ENCODE measurements at regions not wholly inside any gene's neighbourhood (a gene's known extent, or its start where the extent isn't known, plus 50 kb on each side); places are given as distances from the start of the nearest gene placed in this dataset.
"Not testable (repeated sequence)": the region's sequence is repeated elsewhere in the genome, so short reads cannot be mapped to it uniquely, and the experiment has no call there.

DNA sequence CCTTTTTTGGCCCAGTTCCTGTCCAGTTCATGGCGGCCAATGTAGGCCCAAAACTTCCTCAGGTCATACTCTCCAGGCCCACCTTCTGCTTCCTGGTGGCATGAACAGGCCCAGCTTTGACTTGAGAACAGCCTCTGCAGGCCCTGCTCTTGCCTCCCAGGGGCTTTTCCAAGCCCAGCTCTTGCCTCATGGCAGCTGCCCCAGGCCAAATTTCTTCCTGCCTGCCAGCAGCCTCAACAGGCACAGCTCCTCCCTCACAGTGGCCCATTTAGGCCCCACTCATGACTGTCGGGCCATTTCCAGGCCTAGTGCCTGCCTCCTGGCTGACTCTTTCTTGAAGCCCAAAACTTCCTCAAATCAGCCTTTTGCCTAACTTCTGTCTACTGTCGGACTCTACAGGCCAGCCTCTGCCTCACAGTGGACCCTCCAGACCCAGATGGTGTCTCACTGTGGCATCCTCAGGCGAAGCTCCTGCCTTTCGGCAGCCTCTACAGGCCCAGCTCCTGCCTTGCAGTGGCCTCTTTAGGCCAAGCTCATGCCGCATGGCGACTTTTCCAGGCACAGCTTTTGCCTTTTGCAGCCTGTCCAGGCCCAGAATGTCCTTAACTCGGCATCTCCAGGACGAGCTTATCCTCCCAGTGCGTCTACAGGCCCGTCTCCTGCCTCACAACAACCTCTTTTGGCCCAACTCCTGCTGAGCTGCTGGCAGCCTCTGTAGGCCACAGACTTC, 53.7 kb upstream of the METTL14 start:
- TF ChIP-seq, protein P1, sequence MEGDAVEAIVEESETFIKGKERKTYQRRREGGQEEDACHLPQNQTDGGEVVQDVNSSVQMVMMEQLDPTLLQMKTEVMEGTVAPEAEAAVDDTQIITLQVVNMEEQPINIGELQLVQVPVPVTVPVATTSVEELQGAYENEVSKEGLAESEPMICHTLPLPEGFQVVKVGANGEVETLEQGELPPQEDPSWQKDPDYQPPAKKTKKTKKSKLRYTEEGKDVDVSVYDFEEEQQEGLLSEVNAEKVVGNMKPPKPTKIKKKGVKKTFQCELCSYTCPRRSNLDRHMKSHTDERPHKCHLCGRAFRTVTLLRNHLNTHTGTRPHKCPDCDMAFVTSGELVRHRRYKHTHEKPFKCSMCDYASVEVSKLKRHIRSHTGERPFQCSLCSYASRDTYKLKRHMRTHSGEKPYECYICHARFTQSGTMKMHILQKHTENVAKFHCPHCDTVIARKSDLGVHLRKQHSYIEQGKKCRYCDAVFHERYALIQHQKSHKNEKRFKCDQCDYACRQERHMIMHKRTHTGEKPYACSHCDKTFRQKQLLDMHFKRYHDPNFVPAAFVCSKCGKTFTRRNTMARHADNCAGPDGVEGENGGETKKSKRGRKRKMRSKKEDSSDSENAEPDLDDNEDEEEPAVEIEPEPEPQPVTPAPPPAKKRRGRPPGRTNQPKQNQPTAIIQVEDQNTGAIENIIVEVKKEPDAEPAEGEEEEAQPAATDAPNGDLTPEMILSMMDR (conservative IDR thresholded peaks at IDR 0.05; ENCODE audit: low read depth in 2 of 2) = not testable (repeated sequence)
- TF ChIP-seq STAT1 (IDR thresholded peaks at IDR 0.05; ENCODE audit: unreplicated experiment); EZH2 (IDR thresholded peaks at IDR 0.05; ENCODE audit: low read depth, unreplicated experiment); POLR2AphosphoS5 (IDR thresholded peaks at IDR 0.05; ENCODE audit: low read depth); EZH2phosphoT487 (IDR thresholded peaks at IDR 0.05; ENCODE audit: unreplicated experiment); CREB1 (CRISPR knock-in tag; IDR thresholded peaks at IDR 0.05; ENCODE audit: low read depth): not testable (repeated sequence)
- TF ChIP-seq, protein P2, sequence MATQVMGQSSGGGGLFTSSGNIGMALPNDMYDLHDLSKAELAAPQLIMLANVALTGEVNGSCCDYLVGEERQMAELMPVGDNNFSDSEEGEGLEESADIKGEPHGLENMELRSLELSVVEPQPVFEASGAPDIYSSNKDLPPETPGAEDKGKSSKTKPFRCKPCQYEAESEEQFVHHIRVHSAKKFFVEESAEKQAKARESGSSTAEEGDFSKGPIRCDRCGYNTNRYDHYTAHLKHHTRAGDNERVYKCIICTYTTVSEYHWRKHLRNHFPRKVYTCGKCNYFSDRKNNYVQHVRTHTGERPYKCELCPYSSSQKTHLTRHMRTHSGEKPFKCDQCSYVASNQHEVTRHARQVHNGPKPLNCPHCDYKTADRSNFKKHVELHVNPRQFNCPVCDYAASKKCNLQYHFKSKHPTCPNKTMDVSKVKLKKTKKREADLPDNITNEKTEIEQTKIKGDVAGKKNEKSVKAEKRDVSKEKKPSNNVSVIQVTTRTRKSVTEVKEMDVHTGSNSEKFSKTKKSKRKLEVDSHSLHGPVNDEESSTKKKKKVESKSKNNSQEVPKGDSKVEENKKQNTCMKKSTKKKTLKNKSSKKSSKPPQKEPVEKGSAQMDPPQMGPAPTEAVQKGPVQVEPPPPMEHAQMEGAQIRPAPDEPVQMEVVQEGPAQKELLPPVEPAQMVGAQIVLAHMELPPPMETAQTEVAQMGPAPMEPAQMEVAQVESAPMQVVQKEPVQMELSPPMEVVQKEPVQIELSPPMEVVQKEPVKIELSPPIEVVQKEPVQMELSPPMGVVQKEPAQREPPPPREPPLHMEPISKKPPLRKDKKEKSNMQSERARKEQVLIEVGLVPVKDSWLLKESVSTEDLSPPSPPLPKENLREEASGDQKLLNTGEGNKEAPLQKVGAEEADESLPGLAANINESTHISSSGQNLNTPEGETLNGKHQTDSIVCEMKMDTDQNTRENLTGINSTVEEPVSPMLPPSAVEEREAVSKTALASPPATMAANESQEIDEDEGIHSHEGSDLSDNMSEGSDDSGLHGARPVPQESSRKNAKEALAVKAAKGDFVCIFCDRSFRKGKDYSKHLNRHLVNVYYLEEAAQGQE (IDR thresholded peaks at IDR 0.05; ENCODE audit: unreplicated experiment) = not testable (repeated sequence)
- TF ChIP-seq, protein P3, sequence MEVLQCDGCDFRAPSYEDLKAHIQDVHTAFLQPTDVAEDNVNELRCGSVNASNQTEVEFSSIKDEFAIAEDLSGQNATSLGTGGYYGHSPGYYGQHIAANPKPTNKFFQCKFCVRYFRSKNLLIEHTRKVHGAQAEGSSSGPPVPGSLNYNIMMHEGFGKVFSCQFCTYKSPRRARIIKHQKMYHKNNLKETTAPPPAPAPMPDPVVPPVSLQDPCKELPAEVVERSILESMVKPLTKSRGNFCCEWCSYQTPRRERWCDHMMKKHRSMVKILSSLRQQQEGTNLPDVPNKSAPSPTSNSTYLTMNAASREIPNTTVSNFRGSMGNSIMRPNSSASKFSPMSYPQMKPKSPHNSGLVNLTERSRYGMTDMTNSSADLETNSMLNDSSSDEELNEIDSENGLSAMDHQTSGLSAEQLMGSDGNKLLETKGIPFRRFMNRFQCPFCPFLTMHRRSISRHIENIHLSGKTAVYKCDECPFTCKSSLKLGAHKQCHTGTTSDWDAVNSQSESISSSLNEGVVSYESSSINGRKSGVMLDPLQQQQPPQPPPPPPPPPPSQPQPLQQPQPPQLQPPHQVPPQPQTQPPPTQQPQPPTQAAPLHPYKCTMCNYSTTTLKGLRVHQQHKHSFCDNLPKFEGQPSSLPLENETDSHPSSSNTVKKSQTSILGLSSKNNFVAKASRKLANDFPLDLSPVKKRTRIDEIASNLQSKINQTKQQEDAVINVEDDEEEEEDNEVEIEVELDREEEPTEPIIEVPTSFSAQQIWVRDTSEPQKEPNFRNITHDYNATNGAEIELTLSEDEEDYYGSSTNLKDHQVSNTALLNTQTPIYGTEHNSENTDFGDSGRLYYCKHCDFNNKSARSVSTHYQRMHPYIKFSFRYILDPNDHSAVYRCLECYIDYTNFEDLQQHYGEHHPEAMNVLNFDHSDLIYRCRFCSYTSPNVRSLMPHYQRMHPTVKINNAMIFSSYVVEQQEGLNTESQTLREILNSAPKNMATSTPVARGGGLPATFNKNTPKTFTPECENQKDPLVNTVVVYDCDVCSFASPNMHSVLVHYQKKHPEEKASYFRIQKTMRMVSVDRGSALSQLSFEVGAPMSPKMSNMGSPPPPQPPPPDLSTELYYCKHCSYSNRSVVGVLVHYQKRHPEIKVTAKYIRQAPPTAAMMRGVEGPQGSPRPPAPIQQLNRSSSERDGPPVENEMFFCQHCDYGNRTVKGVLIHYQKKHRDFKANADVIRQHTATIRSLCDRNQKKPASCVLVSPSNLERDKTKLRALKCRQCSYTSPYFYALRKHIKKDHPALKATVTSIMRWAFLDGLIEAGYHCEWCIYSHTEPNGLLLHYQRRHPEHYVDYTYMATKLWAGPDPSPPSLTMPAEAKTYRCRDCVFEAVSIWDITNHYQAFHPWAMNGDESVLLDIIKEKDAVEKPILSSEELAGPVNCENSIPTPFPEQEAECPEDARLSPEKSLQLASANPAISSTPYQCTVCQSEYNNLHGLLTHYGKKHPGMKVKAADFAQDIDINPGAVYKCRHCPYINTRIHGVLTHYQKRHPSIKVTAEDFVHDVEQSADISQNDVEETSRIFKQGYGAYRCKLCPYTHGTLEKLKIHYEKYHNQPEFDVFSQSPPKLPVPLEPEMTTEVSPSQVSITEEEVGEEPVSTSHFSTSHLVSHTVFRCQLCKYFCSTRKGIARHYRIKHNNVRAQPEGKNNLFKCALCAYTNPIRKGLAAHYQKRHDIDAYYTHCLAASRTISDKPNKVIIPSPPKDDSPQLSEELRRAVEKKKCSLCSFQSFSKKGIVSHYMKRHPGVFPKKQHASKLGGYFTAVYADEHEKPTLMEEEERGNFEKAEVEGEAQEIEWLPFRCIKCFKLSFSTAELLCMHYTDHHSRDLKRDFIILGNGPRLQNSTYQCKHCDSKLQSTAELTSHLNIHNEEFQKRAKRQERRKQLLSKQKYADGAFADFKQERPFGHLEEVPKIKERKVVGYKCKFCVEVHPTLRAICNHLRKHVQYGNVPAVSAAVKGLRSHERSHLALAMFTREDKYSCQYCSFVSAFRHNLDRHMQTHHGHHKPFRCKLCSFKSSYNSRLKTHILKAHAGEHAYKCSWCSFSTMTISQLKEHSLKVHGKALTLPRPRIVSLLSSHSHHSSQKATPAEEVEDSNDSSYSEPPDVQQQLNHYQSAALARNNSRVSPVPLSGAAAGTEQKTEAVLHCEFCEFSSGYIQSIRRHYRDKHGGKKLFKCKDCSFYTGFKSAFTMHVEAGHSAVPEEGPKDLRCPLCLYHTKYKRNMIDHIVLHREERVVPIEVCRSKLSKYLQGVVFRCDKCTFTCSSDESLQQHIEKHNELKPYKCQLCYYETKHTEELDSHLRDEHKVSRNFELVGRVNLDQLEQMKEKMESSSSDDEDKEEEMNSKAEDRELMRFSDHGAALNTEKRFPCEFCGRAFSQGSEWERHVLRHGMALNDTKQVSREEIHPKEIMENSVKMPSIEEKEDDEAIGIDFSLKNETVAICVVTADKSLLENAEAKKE (CRISPR knock-in tag; IDR thresholded peaks at IDR 0.05) = not testable (repeated sequence)
- TF ChIP-seq, protein P4, sequence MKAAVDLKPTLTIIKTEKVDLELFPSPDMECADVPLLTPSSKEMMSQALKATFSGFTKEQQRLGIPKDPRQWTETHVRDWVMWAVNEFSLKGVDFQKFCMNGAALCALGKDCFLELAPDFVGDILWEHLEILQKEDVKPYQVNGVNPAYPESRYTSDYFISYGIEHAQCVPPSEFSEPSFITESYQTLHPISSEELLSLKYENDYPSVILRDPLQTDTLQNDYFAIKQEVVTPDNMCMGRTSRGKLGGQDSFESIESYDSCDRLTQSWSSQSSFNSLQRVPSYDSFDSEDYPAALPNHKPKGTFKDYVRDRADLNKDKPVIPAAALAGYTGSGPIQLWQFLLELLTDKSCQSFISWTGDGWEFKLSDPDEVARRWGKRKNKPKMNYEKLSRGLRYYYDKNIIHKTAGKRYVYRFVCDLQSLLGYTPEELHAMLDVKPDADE (IDR thresholded peaks at IDR 0.05) = not testable (repeated sequence)

Measured in GM23338 (cell line).